Neural progenitor cell (in vitro differentiated cells): ENCODE measurements at regions not wholly inside any gene's neighbourhood (a gene's known extent, or its start where the extent isn't known, plus 50 kb on each side); places are given as distances from the start of the nearest gene placed in this dataset.

Source experiments
- CTCF ChIP-seq: fragments of 200-600 bp; sonication (generic); IDR thresholded peaks from 2 replicates; pipeline ENCODE4 v1.5.1; 2017; ENCODE audit warnings: antibody characterized with exemption, mild to moderate bottlenecking
- EZH2phosphoT487 ChIP-seq: fragments of 200-600 bp; sonication (generic); IDR thresholded peaks from 2 replicates; pipeline ENCODE4 v1.6.1; 2017; ENCODE audit warnings: antibody characterized with exemption

- no peak for TF ChIP-seq CTCF
- no peak for TF ChIP-seq EZH2phosphoT487
These were observed 229.2 kb downstream of the WDR11 start for GRCh38 chr10:121080281-121080891.
